ENCODE measurements at regions not wholly inside any gene's neighbourhood (a gene's known extent, or its start where the extent isn't known, plus 50 kb on each side); places are given as distances from the start of the nearest gene placed in this dataset.

DNA sequence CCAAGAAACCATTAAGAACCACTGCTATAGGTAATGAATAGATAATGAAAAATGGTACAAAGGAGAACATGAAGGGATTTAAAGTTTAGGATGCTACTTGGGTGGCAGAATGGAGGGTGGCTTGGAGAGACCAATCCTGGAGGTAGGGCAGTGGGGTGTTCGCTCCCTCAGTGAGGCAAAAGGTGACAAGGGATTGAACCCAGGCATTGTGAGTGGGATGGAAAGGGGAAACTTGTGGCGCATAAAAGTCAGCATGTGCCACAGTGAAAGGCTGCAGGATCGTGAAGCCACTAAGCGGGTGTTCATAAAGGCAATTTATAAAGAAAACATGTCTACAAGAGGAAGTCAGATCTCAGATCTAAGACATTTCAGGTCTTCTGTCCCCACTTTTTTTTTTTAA lies 76.7 kb upstream of the SLC38A2 start:
- TF ChIP-seq PAX5 (IDR thresholded peaks at IDR 0.05; ENCODE audit: insufficient read depth, low read length, severe bottlenecking) = no peak
- TF ChIP-seq POLR2A (IDR thresholded peaks at IDR 0.05; ENCODE audit: low read depth, low read length) = no peak

All from GM12891 (cell line).